ENCODE measurements at regions not wholly inside any gene's neighbourhood (a gene's known extent, or its start where the extent isn't known, plus 50 kb on each side); places are given as distances from the start of the nearest gene placed in this dataset.
A peak's percentile ranks its signal among the peaks of the same experiment; 100 is the strongest.

DNA sequence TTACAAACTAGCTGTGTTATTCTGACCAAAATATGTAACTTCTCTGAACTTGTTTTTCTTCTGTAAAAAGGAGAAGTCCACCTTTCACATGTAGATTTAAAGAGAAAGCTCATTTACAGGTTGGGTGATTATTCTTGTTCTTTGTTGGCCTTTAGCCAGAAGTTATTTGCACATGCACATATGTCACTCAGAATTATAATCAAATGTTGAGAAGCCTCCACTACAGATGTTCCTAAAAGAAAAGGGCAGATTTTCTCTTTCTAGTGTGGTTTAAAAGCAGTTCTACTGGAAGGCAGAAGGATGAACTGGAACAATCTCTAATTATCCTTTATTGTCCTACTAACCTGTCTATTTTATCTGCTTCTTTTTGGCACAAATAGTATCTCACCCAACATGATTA is 209.8 kb upstream of the ELAVL2 start:
- H3K36me3 ChIP-seq (replicated peaks; ENCODE audit: low read depth, low read length), result no peaks in the 10 kb centered on the region
- peak overlapping the region; percentile 63 for H3K4me2 ChIP-seq (ENCODE audit: low read length)
- H2AFZ ChIP-seq (ENCODE audit: low read depth, low read length), result peak overlapping the region; percentile 15; the same call in 1 of the 2 replicates
- no peaks in the 10 kb centered on the region for H4K20me1 ChIP-seq (ENCODE audit: insufficient read depth, low read length)
- H3K4me3 ChIP-seq (ENCODE audit: low read length), result peak overlapping the region; percentile 22
- H3K27me3 ChIP-seq (ENCODE audit: low read depth, low read length), result no peaks in the 10 kb centered on the region
- H3K79me2 ChIP-seq (ENCODE audit: low read length), result no peaks in the 10 kb centered on the region
- TF ChIP-seq EZH2phosphoT487 (IDR thresholded peaks at IDR 0.05; ENCODE audit: low read depth) (no peak), CTCF (IDR thresholded peaks at IDR 0.05; ENCODE audit: low read depth, low read length) (no peak)
- H3K27ac ChIP-seq (ENCODE audit: low read length), result peak overlapping the region; percentile 66
- H3K9ac ChIP-seq (ENCODE audit: low read length), result no peak overlapping the region
- H3K4me1 ChIP-seq (ENCODE audit: low read length), result peaks cover 36% of the 10 kb centered on the region
- H3K9me3 ChIP-seq (ENCODE audit: insufficient read depth, low read length), result peaks cover 3% of the 10 kb centered on the region; the same call in 1 of the 2 replicates

DNA sequence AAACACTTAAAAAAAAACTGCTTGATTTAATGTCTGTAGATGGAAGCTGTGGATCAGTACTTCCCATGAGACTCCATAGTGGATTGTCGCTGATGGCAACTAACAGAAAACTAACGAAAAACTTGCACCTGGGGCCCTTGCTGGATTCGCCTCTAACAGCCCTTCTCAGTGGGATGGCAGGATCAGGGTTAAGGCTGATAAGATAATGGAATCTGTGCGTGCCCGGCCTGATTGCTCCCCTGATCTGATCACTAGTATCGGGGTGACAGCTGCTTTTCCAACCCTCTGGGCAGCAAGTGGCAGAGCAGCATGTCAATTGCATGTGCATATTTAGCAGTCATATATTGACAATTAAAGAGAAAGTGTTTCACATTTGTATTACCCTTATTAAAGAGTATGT is 185.8 kb upstream of the ELAVL2 start:
- TF ChIP-seq EZH2phosphoT487 (IDR thresholded peaks at IDR 0.05; ENCODE audit: low read depth) (no peak), CTCF (IDR thresholded peaks at IDR 0.05; ENCODE audit: low read depth, low read length) (no peak)
- H3K4me1 ChIP-seq (ENCODE audit: low read length), result no peaks in the 10 kb centered on the region
- no peak overlapping the region for H3K4me3 ChIP-seq (ENCODE audit: low read length)
- no peaks in the 10 kb centered on the region for H3K27me3 ChIP-seq (ENCODE audit: low read depth, low read length)
- no peak overlapping the region for H3K27ac ChIP-seq (ENCODE audit: low read length)
- no peaks in the 10 kb centered on the region for H3K79me2 ChIP-seq (ENCODE audit: low read length)
- no peak overlapping the region for H3K4me2 ChIP-seq (ENCODE audit: low read length)
- H3K36me3 ChIP-seq (replicated peaks; ENCODE audit: low read depth, low read length), result no peaks in the 10 kb centered on the region
- H3K9ac ChIP-seq (ENCODE audit: low read length), result no peak overlapping the region
- no peaks in the 10 kb centered on the region for H4K20me1 ChIP-seq (ENCODE audit: insufficient read depth, low read length)
- no peak overlapping the region for H2AFZ ChIP-seq (ENCODE audit: low read depth, low read length)
- H3K9me3 ChIP-seq (ENCODE audit: insufficient read depth, low read length), result no peaks in the 10 kb centered on the region

DNA sequence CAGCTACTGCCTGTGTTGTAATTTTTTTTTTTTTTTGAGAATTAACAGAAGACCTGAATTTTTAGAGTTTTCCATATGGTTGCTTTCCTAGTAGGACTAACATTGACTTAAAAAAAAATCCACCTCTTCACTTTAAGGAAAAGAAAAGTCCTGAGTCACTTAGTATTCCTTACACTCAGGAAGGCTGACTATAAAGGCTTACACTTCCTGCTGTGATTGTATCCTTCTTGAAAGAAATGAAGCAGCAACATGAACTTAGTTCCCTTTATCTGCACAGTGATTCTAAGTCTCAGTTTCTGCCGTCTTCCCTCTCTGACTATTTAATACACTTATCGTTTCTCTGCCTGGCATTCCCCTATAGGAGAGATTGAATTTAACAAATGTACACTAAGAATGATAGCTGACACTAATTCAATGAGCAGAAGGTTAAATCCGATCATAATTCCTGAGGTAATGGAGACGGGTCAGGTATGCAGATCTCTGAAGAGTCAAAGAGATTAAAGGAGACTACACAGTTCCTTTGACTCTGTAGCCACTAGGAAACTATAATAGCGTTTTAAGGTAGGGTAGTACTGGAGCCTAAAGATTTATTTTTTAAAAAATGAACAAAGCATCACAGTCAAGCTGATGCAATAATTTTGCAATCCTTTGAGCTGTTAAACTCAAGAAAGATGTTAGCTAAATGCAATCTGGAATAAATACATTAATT is 185.1 kb upstream of the ELAVL2 start:
- H3K27ac ChIP-seq (ENCODE audit: low read length), result no peak overlapping the region

DNA sequence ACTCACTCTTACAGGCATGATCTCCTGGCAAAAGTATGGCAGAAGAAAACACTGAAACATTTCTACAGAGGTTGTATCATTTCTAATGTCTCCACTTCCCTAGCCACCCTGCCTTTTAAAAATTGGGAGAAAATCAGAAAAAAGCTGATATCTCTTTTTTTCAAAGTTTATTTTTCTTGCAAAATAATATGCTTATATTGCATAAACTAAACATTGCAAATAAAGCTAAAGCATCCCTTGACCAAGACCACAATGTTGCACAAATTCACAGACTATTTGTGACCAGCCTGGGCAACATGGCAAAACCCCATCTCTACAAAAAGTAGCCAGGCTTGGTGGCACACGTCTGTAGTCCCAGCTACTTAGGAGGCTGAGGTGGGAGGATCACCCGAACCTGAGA is 183.3 kb upstream of the ELAVL2 start:
- H3K4me3 ChIP-seq (ENCODE audit: low read length), result no peak overlapping the region
- H3K9me3 ChIP-seq (ENCODE audit: insufficient read depth, low read length), result no peaks in the 10 kb centered on the region
- H3K27ac ChIP-seq (ENCODE audit: low read length), result no peak overlapping the region
- H4K20me1 ChIP-seq (ENCODE audit: insufficient read depth, low read length), result no peaks in the 10 kb centered on the region
- H3K9ac ChIP-seq (ENCODE audit: low read length), result no peak overlapping the region
- TF ChIP-seq CTCF (IDR thresholded peaks at IDR 0.05; ENCODE audit: low read depth, low read length), result no peak
- no peak for TF ChIP-seq EZH2phosphoT487 (IDR thresholded peaks at IDR 0.05; ENCODE audit: low read depth)
- H3K4me2 ChIP-seq (ENCODE audit: low read length), result no peak overlapping the region
- H3K79me2 ChIP-seq (ENCODE audit: low read length), result no peaks in the 10 kb centered on the region
- no peaks in the 10 kb centered on the region for H3K27me3 ChIP-seq (ENCODE audit: low read depth, low read length)
- H3K36me3 ChIP-seq (replicated peaks; ENCODE audit: low read depth, low read length), result no peaks in the 10 kb centered on the region
- no peaks in the 10 kb centered on the region for H3K4me1 ChIP-seq (ENCODE audit: low read length)
- no peak overlapping the region for H2AFZ ChIP-seq (ENCODE audit: low read depth, low read length)

More for the DNA sequence above, 185.1 kb upstream of the ELAVL2 start:
- H3K4me2 ChIP-seq (ENCODE audit: low read length), result no peak overlapping the region
- no peaks in the 10 kb centered on the region for H3K4me1 ChIP-seq (ENCODE audit: low read length)
- no peak overlapping the region for H3K4me3 ChIP-seq (ENCODE audit: low read length)
- TF ChIP-seq EZH2phosphoT487 (IDR thresholded peaks at IDR 0.05; ENCODE audit: low read depth) (no peak), CTCF (IDR thresholded peaks at IDR 0.05; ENCODE audit: low read depth, low read length) (no peak)
- no peaks in the 10 kb centered on the region for H3K27me3 ChIP-seq (ENCODE audit: low read depth, low read length)
- no peaks in the 10 kb centered on the region for H3K79me2 ChIP-seq (ENCODE audit: low read length)
- no peaks in the 10 kb centered on the region for H4K20me1 ChIP-seq (ENCODE audit: insufficient read depth, low read length)
- H3K36me3 ChIP-seq (replicated peaks; ENCODE audit: low read depth, low read length), result no peaks in the 10 kb centered on the region
- H2AFZ ChIP-seq (ENCODE audit: low read depth, low read length), result no peak overlapping the region
- H3K9ac ChIP-seq (ENCODE audit: low read length), result no peak overlapping the region
- H3K9me3 ChIP-seq (ENCODE audit: insufficient read depth, low read length), result no peaks in the 10 kb centered on the region
